Epithelial cell of esophagus (primary cell): ENCODE measurements at regions not wholly inside any gene's neighbourhood (a gene's known extent, or its start where the extent isn't known, plus 50 kb on each side); places are given as distances from the start of the nearest gene placed in this dataset.
A peak's percentile ranks its signal among the peaks of the same experiment; 100 is the strongest.

ENCODE experiments used
- DNase-seq: peaks from one replicate; pipeline ENCODE4 v3.0.0; 2010; ENCODE audit warnings: low read depth
- H3K4me3 ChIP-seq: 2 replicates; pipeline ENCODE4 v1.5.1; 2011; ENCODE audit warnings: mild to moderate bottlenecking, low read length, control low read depth
- TF ChIP-seq, protein P1 (sequence below): IDR thresholded peaks from 2 replicates; pipeline ENCODE4 v1.5.1; 2011; ENCODE audit warnings: low read depth, mild to moderate bottlenecking, low read length, control low read depth, inconsistent platforms; ENCODE audit not compliant: insufficient read depth; ENCODE audit errors: missing control alignments

DNA sequence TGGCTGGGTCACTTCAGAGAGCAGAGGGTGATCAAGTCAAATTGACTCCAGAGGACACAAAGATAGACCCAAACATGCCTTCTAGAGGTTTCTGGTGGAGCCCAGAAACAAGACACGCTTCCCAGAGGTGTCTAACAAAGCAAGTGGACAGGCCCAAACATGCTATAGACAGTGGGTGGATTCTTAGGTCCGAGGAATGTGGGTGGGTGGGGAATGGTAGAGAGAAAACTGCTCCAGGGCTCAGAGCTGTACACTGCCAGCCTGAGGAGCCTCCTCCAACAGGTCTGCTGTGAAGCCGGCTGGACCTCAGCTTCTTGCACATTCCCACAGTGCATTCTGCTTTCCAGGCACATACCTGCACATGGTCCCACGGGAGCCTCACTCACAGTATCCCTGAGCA lies 116.8 kb upstream of the NECTIN1 start:
- TF ChIP-seq, protein P1, sequence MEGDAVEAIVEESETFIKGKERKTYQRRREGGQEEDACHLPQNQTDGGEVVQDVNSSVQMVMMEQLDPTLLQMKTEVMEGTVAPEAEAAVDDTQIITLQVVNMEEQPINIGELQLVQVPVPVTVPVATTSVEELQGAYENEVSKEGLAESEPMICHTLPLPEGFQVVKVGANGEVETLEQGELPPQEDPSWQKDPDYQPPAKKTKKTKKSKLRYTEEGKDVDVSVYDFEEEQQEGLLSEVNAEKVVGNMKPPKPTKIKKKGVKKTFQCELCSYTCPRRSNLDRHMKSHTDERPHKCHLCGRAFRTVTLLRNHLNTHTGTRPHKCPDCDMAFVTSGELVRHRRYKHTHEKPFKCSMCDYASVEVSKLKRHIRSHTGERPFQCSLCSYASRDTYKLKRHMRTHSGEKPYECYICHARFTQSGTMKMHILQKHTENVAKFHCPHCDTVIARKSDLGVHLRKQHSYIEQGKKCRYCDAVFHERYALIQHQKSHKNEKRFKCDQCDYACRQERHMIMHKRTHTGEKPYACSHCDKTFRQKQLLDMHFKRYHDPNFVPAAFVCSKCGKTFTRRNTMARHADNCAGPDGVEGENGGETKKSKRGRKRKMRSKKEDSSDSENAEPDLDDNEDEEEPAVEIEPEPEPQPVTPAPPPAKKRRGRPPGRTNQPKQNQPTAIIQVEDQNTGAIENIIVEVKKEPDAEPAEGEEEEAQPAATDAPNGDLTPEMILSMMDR: no peak
- peak; percentile 94 for DNase-seq
- no peak overlapping the region for H3K4me3 ChIP-seq

GRCh38 chr11:119845305-119845704 lies 116.3 kb upstream of the NECTIN1 start:
- no peak for DNase-seq
- TF ChIP-seq, protein P1: no peak
- H3K4me3 ChIP-seq: no peak overlapping the region

- H3K4me3 ChIP-seq: no peak overlapping the region
- no peak for DNase-seq
- TF ChIP-seq, protein P1: no peak
Observed at GRCh38 chr11:119844808-119845207, 115.8 kb upstream of the NECTIN1 start.

GRCh38 chr11:119843877-119844276 lies 114.9 kb upstream of the NECTIN1 start:
- no peak overlapping the region for H3K4me3 ChIP-seq
- peak; percentile 54 for DNase-seq
- TF ChIP-seq, protein P1: no peak

- no peak for DNase-seq
- H3K4me3 ChIP-seq: no peak overlapping the region
- TF ChIP-seq, protein P1: no peak
Observed at GRCh38 chr11:119842731-119843130, 113.7 kb upstream of the NECTIN1 start.

DNA sequence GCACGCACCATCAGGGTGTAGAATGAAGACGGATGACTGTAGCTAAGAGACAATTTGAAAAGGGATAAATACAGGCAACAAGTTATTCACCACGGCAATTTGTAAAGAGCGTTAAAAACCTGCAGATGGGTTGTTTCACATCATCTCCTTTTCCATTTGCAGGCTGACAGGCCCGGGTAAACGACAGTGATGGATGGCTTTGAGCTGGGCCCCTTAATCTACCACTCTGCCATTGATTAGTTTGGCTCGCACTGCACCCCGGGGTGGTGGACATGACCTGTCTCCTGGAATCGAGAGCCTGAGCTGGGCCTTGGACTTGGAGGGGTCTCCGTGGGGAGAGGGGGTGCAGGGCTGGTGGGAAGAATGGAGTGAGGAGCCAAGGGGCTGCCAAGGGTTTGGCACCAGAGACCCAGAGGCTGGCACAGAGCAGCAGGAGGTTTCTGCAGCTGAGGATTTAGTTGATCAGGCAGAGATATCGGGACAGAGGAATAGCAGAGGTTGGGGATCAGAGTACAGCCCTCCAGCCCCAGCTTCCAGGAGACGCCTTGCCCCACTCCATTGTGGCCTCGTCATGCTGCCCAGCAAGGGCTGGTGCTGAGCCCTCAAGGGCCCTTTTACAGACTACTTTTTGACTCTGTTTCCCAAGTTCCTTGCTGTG lies 110.6 kb upstream of the NECTIN1 start:
- TF ChIP-seq, protein P1: no peak
- H3K4me3 ChIP-seq: no peak overlapping the region
- DNase-seq: no peak

- no peak for DNase-seq
- TF ChIP-seq, protein P1: no peak
- no peak overlapping the region for H3K4me3 ChIP-seq
Observed at GRCh38 chr11:119835753-119836152, 106.8 kb upstream of the NECTIN1 start.
